WERI-Rb-1 (cell line): ENCODE measurements at regions not wholly inside any gene's neighbourhood (a gene's known extent, or its start where the extent isn't known, plus 50 kb on each side); places are given as distances from the start of the nearest gene placed in this dataset.

Experiments
- DNase-seq: peaks from one replicate; pipeline ENCODE4 v3.0.0-alpha.2; 2020
- H3K27ac ChIP-seq: fragments of 250-450 bp; sonication (Bioruptor Pico); 2 replicates; pipeline ENCODE4 v1.5.1; 2020; ENCODE audit warnings: mild to moderate bottlenecking, moderate library complexity
- H3K27me3 ChIP-seq: fragments of 250-450 bp; sonication (Bioruptor Pico); 2 replicates; pipeline ENCODE4 v1.5.1; 2021; ENCODE audit warnings: mild to moderate bottlenecking, low read depth, moderate library complexity; ENCODE audit not compliant: insufficient read depth, severe bottlenecking
- H3K36me3 ChIP-seq: fragments of 250-450 bp; sonication (Bioruptor Pico); 2 replicates; pipeline ENCODE4 v1.5.1; 2020; ENCODE audit warnings: mild to moderate bottlenecking, moderate library complexity
- H3K4me3 ChIP-seq: 2 replicates; pipeline ENCODE4 v1.5.1; 2011; ENCODE audit warnings: low read depth, mild to moderate bottlenecking, control low read depth, low read length
- H3K9me3 ChIP-seq: fragments of 250-450 bp; sonication (Bioruptor Pico); 2 replicates; pipeline ENCODE4 v1.5.1; 2021; ENCODE audit warnings: mild to moderate bottlenecking, moderate library complexity; ENCODE audit not compliant: severe bottlenecking
- TF ChIP-seq, protein P1 (sequence below): IDR thresholded peaks from 2 replicates; pipeline ENCODE4 v1.5.1; 2011; ENCODE audit warnings: low read depth, mild to moderate bottlenecking, control low read depth, inconsistent platforms, low read length

DNA sequence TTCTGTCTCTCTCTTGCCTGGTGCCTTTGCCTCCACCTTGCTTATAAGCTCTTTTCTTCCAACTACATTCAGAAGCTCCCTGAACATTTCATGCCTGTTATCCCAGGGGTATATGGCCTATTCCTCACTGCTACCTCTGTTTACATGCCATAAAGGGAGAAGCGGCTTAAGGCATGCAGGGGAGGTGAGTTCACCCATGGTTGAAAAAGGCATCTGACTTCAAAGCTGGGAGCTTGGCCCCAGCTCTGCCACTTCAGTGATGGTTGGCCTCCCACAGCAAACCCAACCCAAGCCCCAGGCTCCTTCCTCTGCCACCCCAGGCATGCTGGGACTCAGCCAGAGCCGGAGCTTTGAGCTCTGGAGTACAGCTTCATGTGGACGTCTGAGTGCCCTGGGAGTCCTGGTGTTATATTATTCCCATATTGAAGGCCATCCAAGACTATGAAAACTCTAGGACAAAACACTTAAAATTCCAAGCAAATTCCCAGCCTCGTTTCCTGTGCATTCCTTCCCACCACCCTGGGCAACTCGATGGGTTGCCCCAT, 468.6 kb upstream of the ZMIZ1 start:
- no peak for DNase-seq
- TF ChIP-seq, protein P1, sequence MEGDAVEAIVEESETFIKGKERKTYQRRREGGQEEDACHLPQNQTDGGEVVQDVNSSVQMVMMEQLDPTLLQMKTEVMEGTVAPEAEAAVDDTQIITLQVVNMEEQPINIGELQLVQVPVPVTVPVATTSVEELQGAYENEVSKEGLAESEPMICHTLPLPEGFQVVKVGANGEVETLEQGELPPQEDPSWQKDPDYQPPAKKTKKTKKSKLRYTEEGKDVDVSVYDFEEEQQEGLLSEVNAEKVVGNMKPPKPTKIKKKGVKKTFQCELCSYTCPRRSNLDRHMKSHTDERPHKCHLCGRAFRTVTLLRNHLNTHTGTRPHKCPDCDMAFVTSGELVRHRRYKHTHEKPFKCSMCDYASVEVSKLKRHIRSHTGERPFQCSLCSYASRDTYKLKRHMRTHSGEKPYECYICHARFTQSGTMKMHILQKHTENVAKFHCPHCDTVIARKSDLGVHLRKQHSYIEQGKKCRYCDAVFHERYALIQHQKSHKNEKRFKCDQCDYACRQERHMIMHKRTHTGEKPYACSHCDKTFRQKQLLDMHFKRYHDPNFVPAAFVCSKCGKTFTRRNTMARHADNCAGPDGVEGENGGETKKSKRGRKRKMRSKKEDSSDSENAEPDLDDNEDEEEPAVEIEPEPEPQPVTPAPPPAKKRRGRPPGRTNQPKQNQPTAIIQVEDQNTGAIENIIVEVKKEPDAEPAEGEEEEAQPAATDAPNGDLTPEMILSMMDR = no peak
- Histone ChIP-seq H3K27ac (no peak overlapping the region), H3K36me3 (no peaks in the 10 kb centered on the region), H3K9me3 (no peaks in the 10 kb centered on the region), H3K4me3 (no peak overlapping the region), H3K27me3 (no peaks in the 10 kb centered on the region)

DNA sequence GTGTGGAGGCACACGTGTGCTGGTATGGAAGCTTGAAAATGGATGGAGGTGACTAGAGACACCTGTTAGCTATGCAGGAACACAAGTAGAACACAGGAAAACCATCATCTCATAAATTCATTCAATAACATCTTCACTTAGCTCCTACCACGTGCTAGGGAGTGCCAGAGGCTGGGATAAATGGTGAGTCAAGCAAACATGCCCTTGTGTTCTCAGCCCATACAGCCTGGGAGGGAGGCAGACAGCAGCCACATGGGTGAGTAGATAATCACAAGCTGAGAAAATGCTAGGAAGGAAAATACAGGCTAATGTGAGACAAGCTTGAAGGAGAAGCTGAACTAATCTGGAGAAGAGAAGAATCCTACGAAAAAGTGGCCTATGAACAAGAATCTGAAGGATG, 468.0 kb upstream of the ZMIZ1 start:
- DNase-seq = no peak
- no peaks in the 10 kb centered on the region for H3K27me3 ChIP-seq
- no peaks in the 10 kb centered on the region for H3K9me3 ChIP-seq
- no peak overlapping the region for H3K4me3 ChIP-seq
- no peak overlapping the region for H3K27ac ChIP-seq
- no peaks in the 10 kb centered on the region for H3K36me3 ChIP-seq
- TF ChIP-seq, protein P1 = no peak

DNA sequence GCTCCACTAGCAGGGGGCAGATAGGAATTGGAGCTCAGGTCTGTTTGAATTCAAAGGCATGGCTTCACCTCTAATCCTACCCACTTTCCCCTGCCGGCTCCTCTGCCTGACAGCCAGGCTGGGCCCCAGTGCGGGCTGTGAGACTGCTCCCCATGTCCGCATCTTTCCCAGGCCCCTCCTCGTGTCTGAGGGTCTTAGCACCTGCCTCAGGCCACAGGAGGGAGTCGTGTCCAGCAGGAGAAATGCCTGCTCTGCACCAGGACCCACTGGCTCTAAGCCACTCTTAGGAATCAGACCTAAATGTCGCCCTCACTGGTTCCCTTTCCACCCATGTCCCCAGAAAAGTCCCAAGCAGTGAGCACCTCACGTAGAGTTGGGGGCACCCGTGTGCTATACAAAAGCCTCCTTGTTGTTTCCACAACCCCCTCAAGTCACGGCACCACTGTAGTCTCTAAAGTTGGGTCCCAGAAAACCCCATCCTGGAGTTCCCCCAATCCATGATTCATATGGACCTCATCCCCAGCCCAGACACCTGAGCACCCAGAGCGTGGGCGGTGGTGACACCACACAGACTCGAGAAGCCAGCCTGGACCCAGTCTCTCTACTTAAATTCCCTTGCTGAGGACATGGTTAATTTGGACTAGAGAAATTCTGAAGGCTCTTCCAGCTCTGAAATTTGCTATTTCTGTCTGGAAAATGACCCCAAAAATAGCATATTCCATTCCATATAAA, 466.4 kb upstream of the ZMIZ1 start:
- H3K27ac ChIP-seq = no peak overlapping the region
- no peak for DNase-seq
- H3K4me3 ChIP-seq = no peak overlapping the region
- TF ChIP-seq, protein P1 = no peak
- H3K27me3 ChIP-seq = no peaks in the 10 kb centered on the region
- H3K36me3 ChIP-seq = no peaks in the 10 kb centered on the region
- H3K9me3 ChIP-seq = no peaks in the 10 kb centered on the region

DNA sequence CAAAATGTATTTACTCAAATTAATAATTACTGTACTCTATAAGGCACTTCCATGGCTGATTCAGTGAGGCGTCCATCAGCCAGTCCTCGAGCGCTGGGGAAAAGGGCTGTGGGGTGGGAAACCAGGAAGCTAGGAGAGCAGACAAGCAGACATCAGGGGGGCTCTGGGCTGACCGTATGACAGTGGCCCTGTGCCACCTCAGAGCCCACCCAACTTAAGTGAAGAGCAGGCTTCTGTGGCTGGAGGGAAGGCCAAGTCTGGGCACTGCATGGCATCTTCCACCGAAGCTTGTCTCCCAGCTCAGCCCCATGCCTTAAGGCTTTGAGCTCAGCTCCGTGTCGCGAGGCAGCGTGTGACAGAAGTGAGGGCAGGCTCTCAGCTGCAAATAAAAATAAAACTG, 464.5 kb upstream of the ZMIZ1 start:
- no peak for DNase-seq
- no peaks in the 10 kb centered on the region for H3K36me3 ChIP-seq
- no peaks in the 10 kb centered on the region for H3K27me3 ChIP-seq
- H3K9me3 ChIP-seq = peaks cover 4% of the 10 kb centered on the region
- no peak overlapping the region for H3K27ac ChIP-seq
- no peak overlapping the region for H3K4me3 ChIP-seq
- TF ChIP-seq, protein P1 = no peak

DNA sequence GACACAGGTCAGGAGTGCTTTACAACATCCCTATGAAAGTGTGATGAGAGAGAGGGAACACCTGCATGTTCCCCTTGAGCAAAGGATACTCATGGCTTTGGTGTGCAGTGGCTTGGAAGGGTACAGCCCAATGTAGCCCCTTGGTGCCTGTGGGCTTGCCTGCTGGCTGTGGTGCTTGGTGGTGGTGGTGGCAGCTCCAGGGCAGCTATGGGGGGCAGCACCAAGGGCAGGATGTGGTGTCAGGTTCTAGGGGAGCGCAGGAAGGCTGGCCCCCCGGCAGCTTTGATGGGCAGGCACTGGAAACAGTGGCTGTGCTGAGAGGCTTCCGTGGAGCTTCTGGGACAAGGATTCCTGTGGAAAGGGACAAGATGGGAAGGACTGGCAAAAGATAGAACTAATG, 464.0 kb upstream of the ZMIZ1 start:
- Histone ChIP-seq H3K27ac (no peak overlapping the region), H3K9me3 (peaks cover 6% of the 10 kb centered on the region), H3K27me3 (no peaks in the 10 kb centered on the region), H3K36me3 (no peaks in the 10 kb centered on the region), H3K4me3 (no peak overlapping the region)
- TF ChIP-seq, protein P1 = no peak
- DNase-seq = no peak
